Upper lobe of right lung (tissue), 1 donor: ENCODE measurements at regions not wholly inside any gene's neighbourhood (a gene's known extent, or its start where the extent isn't known, plus 50 kb on each side); places are given as distances from the start of the nearest gene placed in this dataset.

ENCODE experiments used
- ATAC-seq: fragments of 200-7000 bp; cut with Tn5 transposase; one replicate; pipeline ENCODE4 v1.9.1; 2020; ENCODE audit warnings: mild to moderate bottlenecking, moderate library complexity
- DNase-seq: peaks from one replicate; pipeline ENCODE4 v3.0.0-alpha.2; 2020
- H3K27ac ChIP-seq: fragments of 200-600 bp; one replicate; pipeline ENCODE4 v1.8.0; 2022
- H3K27me3 ChIP-seq: fragments of 200-600 bp; one replicate; pipeline ENCODE4 v1.8.0; 2022; ENCODE audit warnings: mild to moderate bottlenecking
- H3K36me3 ChIP-seq: fragments of 200-600 bp; one replicate; pipeline ENCODE4 v1.8.0; 2022
- H3K4me1 ChIP-seq: fragments of 200-600 bp; one replicate; pipeline ENCODE4 v1.8.0; 2022
- H3K4me3 ChIP-seq: fragments of 200-600 bp; one replicate; pipeline ENCODE4 v1.8.0; 2022; ENCODE audit warnings: mild to moderate bottlenecking
- H3K9me3 ChIP-seq: fragments of 200-600 bp; one replicate; pipeline ENCODE4 v1.8.0; 2022
- CTCF ChIP-seq: fragments of 200-600 bp; IDR thresholded peaks from one replicate; pipeline ENCODE4 v1.8.0; 2022; ENCODE audit warnings: antibody characterized with exemption
- intact Hi-C: fragments of 100-400 bp; cut with DNase I; formaldehyde crosslinking; loops from one replicate; pipeline ENCODE4 v1.11.0; 2022
- donor health status: DM: no; HTN: yes; CAD: no; lungs with severe emphysema.

GRCh38 chr18:11323359-11323819, 174.0 kb upstream of the PIEZO2 start:
- no peak for DNase-seq

GRCh38 chr18:11322716-11323115, 173.3 kb upstream of the PIEZO2 start:
- Histone ChIP-seq H3K27ac (no peak overlapping the region), H3K27me3 (no peaks in the 10 kb centered on the region), H3K4me3 (no peak overlapping the region), H3K4me1 (no peaks in the 10 kb centered on the region), H3K9me3 (no peaks in the 10 kb centered on the region), H3K36me3 (no peaks in the 10 kb centered on the region)
- intact Hi-C loops: no loop called here
- ATAC-seq: peak; percentile 23
- no peak for DNase-seq
- TF ChIP-seq CTCF: no peak

More at GRCh38 chr18:11323359-11323819, 174.0 kb upstream of the PIEZO2 start:
- no peak for TF ChIP-seq CTCF
- intact Hi-C loops: no loop called here
- no peaks in the 10 kb centered on the region for H3K4me1 ChIP-seq
- no peaks in the 10 kb centered on the region for H3K9me3 ChIP-seq
- H3K27me3 ChIP-seq: no peaks in the 10 kb centered on the region
- H3K4me3 ChIP-seq: no peak overlapping the region
- H3K36me3 ChIP-seq: no peaks in the 10 kb centered on the region
- no peak overlapping the region for H3K27ac ChIP-seq
- ATAC-seq: no peak

- no peaks in the 10 kb centered on the region for H3K36me3 ChIP-seq
- ATAC-seq (no peak), DNase-seq (no peak)
- no peaks in the 10 kb centered on the region for H3K9me3 ChIP-seq
- no peak overlapping the region for H3K4me3 ChIP-seq
- no peak for TF ChIP-seq CTCF
- H3K27me3 ChIP-seq: no peaks in the 10 kb centered on the region
- H3K4me1 ChIP-seq: no peaks in the 10 kb centered on the region
- no peak overlapping the region for H3K27ac ChIP-seq
- intact Hi-C loops: no loop called here
These were observed 172.6 kb upstream of the PIEZO2 start for GRCh38 chr18:11322006-11322405.

GRCh38 chr18:11320986-11321385, 171.6 kb upstream of the PIEZO2 start:
- DNase-seq (no peak), ATAC-seq (no peak)
- TF ChIP-seq CTCF: no peak
- Histone ChIP-seq H3K27me3 (no peaks in the 10 kb centered on the region), H3K36me3 (no peaks in the 10 kb centered on the region), H3K4me1 (no peaks in the 10 kb centered on the region), H3K4me3 (no peak overlapping the region), H3K9me3 (no peaks in the 10 kb centered on the region), H3K27ac (no peak overlapping the region)
- intact Hi-C loops: no loop called here

GRCh38 chr18:11316546-11316945, 167.2 kb upstream of the PIEZO2 start:
- ATAC-seq (no peak), DNase-seq (no peak)
- TF ChIP-seq CTCF: no peak
- Histone ChIP-seq H3K27ac (no peak overlapping the region), H3K4me3 (no peak overlapping the region), H3K4me1 (no peaks in the 10 kb centered on the region), H3K36me3 (no peaks in the 10 kb centered on the region), H3K27me3 (no peaks in the 10 kb centered on the region), H3K9me3 (no peaks in the 10 kb centered on the region)
- intact Hi-C loops: no loop called here

GRCh38 chr18:11310476-11311086, 161.2 kb upstream of the PIEZO2 start:
- Histone ChIP-seq H3K4me1 (no peaks in the 10 kb centered on the region), H3K9me3 (no peaks in the 10 kb centered on the region), H3K36me3 (no peaks in the 10 kb centered on the region), H3K27ac (no peak overlapping the region), H3K27me3 (no peaks in the 10 kb centered on the region), H3K4me3 (no peak overlapping the region)
- TF ChIP-seq CTCF: peak; percentile 56
- ATAC-seq: peak; percentile 71
- intact Hi-C loops: no loop called here
- no peak for DNase-seq
